PC-3 (cell line): ENCODE measurements at regions not wholly inside any gene's neighbourhood (a gene's known extent, or its start where the extent isn't known, plus 50 kb on each side); places are given as distances from the start of the nearest gene placed in this dataset.

ENCODE experiments used
- ATAC-seq: fragments of 200-7000 bp; cut with Tn5 transposase; 2 replicates; pipeline ENCODE4 v1.9.1; 2020; ENCODE audit warnings: mild to moderate bottlenecking, moderate library complexity
- BruUV-seq: library from RNA; stranded (reverse); fragments of 400-500 nt; replicated peaks from 2 replicates; lab custom pipeline; 2021; lab: Mats Ljungman, UMichigan
- CTCF ChIA-PET: fragments of 300-600 bp; sonication (Branson Sonifier 250); formaldehyde crosslinking; loops from one replicate; lab custom pipeline; 2022; ENCODE audit warnings: antibody characterized with exemption; lab: Charles Lee
- POLR2A ChIA-PET: fragments of 300-600 bp; sonication (Branson Sonifier 250); formaldehyde crosslinking; loops from one replicate; lab custom pipeline; 2022; ENCODE audit warnings: antibody characterized with exemption; ENCODE audit not compliant: unreplicated experiment; lab: Charles Lee
- DNase-seq: peaks from one replicate; pipeline ENCODE4 v3.0.0-alpha.2; 2015
- H2AFZ ChIP-seq: fragments of 300-600 bp; sonication (generic); 2 replicates; pipeline ENCODE4 v1.6.0; 2016; ENCODE audit warnings: antibody characterized with exemption, low read length
- H3F3A ChIP-seq: fragments of 300-600 bp; sonication (generic); one replicate; pipeline ENCODE4 v1.6.0; 2017; ENCODE audit warnings: antibody characterized with exemption, low read length, control low read depth, mild to moderate bottlenecking; ENCODE audit not compliant: unreplicated experiment
- H3K27ac ChIP-seq: fragments of 300-600 bp; sonication (generic); 2 replicates; pipeline ENCODE4 v1.5.1; 2016; ENCODE audit warnings: mild to moderate bottlenecking, low read length
- H3K27me3 ChIP-seq: fragments of 300-600 bp; sonication (generic); 2 replicates; pipeline ENCODE4 v1.6.1; 2016; ENCODE audit warnings: low read length, mixed read lengths
- H3K36me3 ChIP-seq: fragments of 300-600 bp; sonication (generic); 2 replicates; pipeline ENCODE4 v1.6.1; 2016; ENCODE audit warnings: low read depth, mixed run types, low read length, mixed read lengths
- H3K4me1 ChIP-seq: fragments of 300-600 bp; sonication (generic); 2 replicates; pipeline ENCODE4 v1.5.1; 2016; ENCODE audit warnings: low read length; ENCODE audit not compliant: insufficient read depth
- H3K4me2 ChIP-seq: fragments of 300-600 bp; sonication (generic); 2 replicates; pipeline ENCODE4 v1.6.0; 2016; ENCODE audit warnings: low read length
- H3K4me3 ChIP-seq: fragments of 300-600 bp; sonication (generic); 2 replicates; pipeline ENCODE4 v1.5.1; 2016; ENCODE audit warnings: mild to moderate bottlenecking, low read length, mixed read lengths
- H3K79me2 ChIP-seq: fragments of 300-600 bp; sonication (generic); 2 replicates; pipeline ENCODE4 v1.6.1; 2017; ENCODE audit warnings: low read length, mixed read lengths
- H3K9ac ChIP-seq: fragments of 300-600 bp; sonication (generic); 2 replicates; pipeline ENCODE4 v1.6.0; 2016; ENCODE audit warnings: mild to moderate bottlenecking, low read length
- H3K9me2 ChIP-seq: fragments of 300-600 bp; sonication (generic); replicated peaks from 2 replicates; pipeline ENCODE4 v1.6.1; 2016; ENCODE audit warnings: mixed run types, low read length, mixed read lengths
- H3K9me3 ChIP-seq: fragments of 300-600 bp; sonication (generic); 2 replicates; pipeline ENCODE4 v1.6.1; 2016; ENCODE audit warnings: low read length, mixed read lengths
- H4K20me1 ChIP-seq: fragments of 300-600 bp; sonication (generic); 2 replicates; pipeline ENCODE4 v1.6.1; 2016; ENCODE audit warnings: low read length, mixed read lengths
- CTCF ChIP-seq: fragments of 300-600 bp; sonication (generic); conservative IDR thresholded peaks from 2 replicates; pipeline ENCODE4 v1.5.1; 2017; ENCODE audit warnings: antibody characterized with exemption, low read depth, mild to moderate bottlenecking, low read length
- EZH2 ChIP-seq: fragments of 300-600 bp; sonication (generic); IDR thresholded peaks from one replicate; pipeline ENCODE4 v1.6.1; 2017; ENCODE audit warnings: antibody characterized with exemption, mild to moderate bottlenecking, low read length; ENCODE audit not compliant: unreplicated experiment
- EZH2phosphoT487 ChIP-seq: fragments of 300-600 bp; sonication (generic); IDR thresholded peaks from 2 replicates; pipeline ENCODE4 v1.6.1; 2018; ENCODE audit warnings: mild to moderate bottlenecking, antibody characterized with exemption, low read length, borderline replicate concordance
- intact Hi-C: fragments of 100-400 bp; cut with micrococcal nuclease; formaldehyde crosslinking; loops from 2 replicates; pipeline ENCODE4 v1.9.0; 2023

- H3K9me2 ChIP-seq, result no peaks in the 10 kb centered on the region
- no peaks in the 10 kb centered on the region for H3F3A ChIP-seq
- TF ChIP-seq CTCF, result no peak
- TF ChIP-seq EZH2phosphoT487, result no peak
- no peak for TF ChIP-seq EZH2
- no peak for DNase-seq
- no peaks in the 10 kb centered on the region for H4K20me1 ChIP-seq
- ATAC-seq, result no peak
- no peak overlapping the region for H3K27ac ChIP-seq
- BruUV-seq, result no TSS peak
- POLR2A ChIA-PET, result no interaction called here
- H3K79me2 ChIP-seq, result no peaks in the 10 kb centered on the region
- H3K9me3 ChIP-seq, result no peaks in the 10 kb centered on the region
- H3K27me3 ChIP-seq, result peaks cover 64% of the 10 kb centered on the region
- intact Hi-C loops, result no loop called here
- no peak overlapping the region for H2AFZ ChIP-seq
- CTCF ChIA-PET, result no interaction called here
- no peak overlapping the region for H3K9ac ChIP-seq
- H3K36me3 ChIP-seq, result no peaks in the 10 kb centered on the region
- H3K4me2 ChIP-seq, result no peak overlapping the region
- H3K4me1 ChIP-seq, result no peaks in the 10 kb centered on the region
- no peak overlapping the region for H3K4me3 ChIP-seq
These were observed 61.3 kb upstream of the EXOC2 start for GRCh38 chr6:754202-754601.

GRCh38 chr6:753486-753885 is 60.5 kb upstream of the EXOC2 start:
- Histone ChIP-seq H3K4me3 (no peak overlapping the region), H3K27ac (no peak overlapping the region), H4K20me1 (no peaks in the 10 kb centered on the region), H3F3A (no peaks in the 10 kb centered on the region), H2AFZ (no peak overlapping the region), H3K9me3 (no peaks in the 10 kb centered on the region), H3K79me2 (no peaks in the 10 kb centered on the region), H3K4me1 (no peaks in the 10 kb centered on the region), H3K36me3 (no peaks in the 10 kb centered on the region), H3K4me2 (no peak overlapping the region), H3K9me2 (no peaks in the 10 kb centered on the region), H3K9ac (no peak overlapping the region), H3K27me3 (peaks cover 69% of the 10 kb centered on the region)
- no peak for ATAC-seq
- CTCF ChIA-PET, result no interaction called here
- intact Hi-C loops, result no loop called here
- peak; percentile 7 for DNase-seq
- TF ChIP-seq CTCF, result no peak
- TF ChIP-seq EZH2, result no peak
- no peak for TF ChIP-seq EZH2phosphoT487
- no TSS peak for BruUV-seq
- POLR2A ChIA-PET, result no interaction called here

- Histone ChIP-seq H3K27me3 (peaks cover 68% of the 10 kb centered on the region), H3K4me2 (no peak overlapping the region), H3K36me3 (no peaks in the 10 kb centered on the region), H4K20me1 (no peaks in the 10 kb centered on the region), H3K4me3 (no peak overlapping the region), H3F3A (no peaks in the 10 kb centered on the region), H3K4me1 (no peaks in the 10 kb centered on the region), H3K79me2 (no peaks in the 10 kb centered on the region), H2AFZ (no peak overlapping the region), H3K9me3 (no peaks in the 10 kb centered on the region), H3K9ac (no peak overlapping the region), H3K9me2 (no peaks in the 10 kb centered on the region), H3K27ac (no peak overlapping the region)
- intact Hi-C loops, result no loop called here
- no TSS peak for BruUV-seq
- no peak for TF ChIP-seq CTCF
- TF ChIP-seq EZH2, result no peak
- no peak for TF ChIP-seq EZH2phosphoT487
- ATAC-seq (no peak), DNase-seq (no peak)
- POLR2A ChIA-PET, result no interaction called here
- CTCF ChIA-PET, result no interaction called here
These were observed 59.5 kb upstream of the EXOC2 start for GRCh38 chr6:752438-752837.
